Keratinocyte (primary cell): ENCODE measurements at regions not wholly inside any gene's neighbourhood (a gene's known extent, or its start where the extent isn't known, plus 50 kb on each side); places are given as distances from the start of the nearest gene placed in this dataset.

ENCODE experiments used
- DNase-seq: peaks from one replicate; pipeline ENCODE4 v3.0.0-alpha.2; 2011; ENCODE audit warnings: low read depth, missing footprints, low spot score
- FAIRE-seq: peaks from 2 replicates; lab custom pipeline; 2011; peaks lifted over from hg19 to GRCh38; lab: Jason Lieb, UNC
- H2AFZ ChIP-seq: 2 replicates; pipeline ENCODE4 v1.6.0; 2012; ENCODE audit warnings: low read length, control low read depth, inconsistent platforms; ENCODE audit not compliant: control insufficient read depth
- H3K27ac ChIP-seq: 2 replicates; pipeline ENCODE4 v1.5.1; 2011; ENCODE audit warnings: low read length; ENCODE audit not compliant: control insufficient read depth, insufficient read depth
- H3K27me3 ChIP-seq: 3 replicates; pipeline ENCODE4 v1.6.0; 2011; ENCODE audit warnings: low read length; ENCODE audit not compliant: control insufficient read depth, insufficient read depth; ENCODE audit errors: extremely low read depth
- H3K36me3 ChIP-seq, 2 experiments: 2 replicates in 1 of 2; 3 replicates in 1 of 2; pipeline ENCODE4 v1.5.1; 2011; ENCODE audit warnings: low read length in 2 of 2, mild to moderate bottlenecking in 1 of 2; ENCODE audit not compliant: control insufficient read depth in 2 of 2, insufficient read depth in 2 of 2; ENCODE audit errors: extremely low read depth in 1 of 2
- H3K4me1 ChIP-seq: 3 replicates; pipeline ENCODE4 v1.5.1; 2011; ENCODE audit warnings: low read length; ENCODE audit not compliant: control insufficient read depth, insufficient read depth; ENCODE audit errors: extremely low read depth
- H3K4me2 ChIP-seq: 3 replicates; pipeline ENCODE4 v1.6.0; 2011; ENCODE audit warnings: low read depth, low read length; ENCODE audit not compliant: control insufficient read depth, insufficient read depth; ENCODE audit errors: extremely low read depth
- H3K4me3 ChIP-seq, 3 experiments: fragments of 200-600 bp in 1 of 3; sonication (generic) in 1 of 3; 2 replicates in 2 of 3; 3 replicates in 1 of 3; pipeline ENCODE4 v1.5.1; 2011 to 2016; ENCODE audit warnings: low read length in 3 of 3, mild to moderate bottlenecking in 3 of 3, control low read depth in 2 of 3, inconsistent platforms in 1 of 3, low read depth in 1 of 3, mixed read lengths in 1 of 3, mixed run types in 1 of 3, moderate library complexity in 1 of 3; ENCODE audit not compliant: control insufficient read depth in 2 of 3, insufficient read depth in 2 of 3; ENCODE audit errors: extremely low read depth in 1 of 3
- H3K79me2 ChIP-seq: 2 replicates; pipeline ENCODE4 v1.6.0; 2012; ENCODE audit warnings: low read length; ENCODE audit not compliant: control insufficient read depth, insufficient read depth
- H3K9ac ChIP-seq: 3 replicates; pipeline ENCODE4 v1.6.0; 2011; ENCODE audit warnings: low read length; ENCODE audit not compliant: control insufficient read depth, insufficient read depth; ENCODE audit errors: extremely low read depth
- H3K9me1 ChIP-seq: 3 replicates; pipeline ENCODE4 v1.6.0; 2011; ENCODE audit warnings: low read length; ENCODE audit not compliant: control insufficient read depth, insufficient read depth; ENCODE audit errors: extremely low read depth
- H3K9me3 ChIP-seq: 2 replicates; pipeline ENCODE4 v1.5.1; 2012; ENCODE audit warnings: low read depth, low read length; ENCODE audit not compliant: control insufficient read depth
- H4K20me1 ChIP-seq: 3 replicates; pipeline ENCODE4 v1.6.0; 2011; ENCODE audit warnings: low read length; ENCODE audit not compliant: control insufficient read depth, insufficient read depth; ENCODE audit errors: extremely low read depth
- EZH2 ChIP-seq: IDR thresholded peaks from one replicate; pipeline ENCODE4 v1.6.1; 2012; ENCODE audit warnings: inconsistent platforms, mild to moderate bottlenecking, low read length, moderate library complexity
- dilution Hi-C: fragments of 300-500 bp; cut with MboI; formaldehyde crosslinking; loops from one replicate; pipeline ENCODE4 v1.7.0; 2020; ENCODE audit warnings: low sequenced_read_pairs; ENCODE audit not compliant: extremely low pct_ligation_motif_present
- TF ChIP-seq, protein P1 (sequence below), 3 experiments: IDR thresholded peaks in 1 of 3; conservative IDR thresholded peaks in 1 of 3; optimal IDR thresholded peaks in 1 of 3; 2 replicates in 2 of 3; 3 replicates in 1 of 3; pipeline versions ENCODE3 to v1.5.1; 2011; ENCODE audit warnings: low read length in 3 of 3, mild to moderate bottlenecking in 3 of 3, moderate library complexity in 2 of 3, control low read depth in 1 of 3, inconsistent platforms in 1 of 3; ENCODE audit not compliant: insufficient read depth in 2 of 3; ENCODE audit errors: extremely low read depth in 1 of 3

DNA sequence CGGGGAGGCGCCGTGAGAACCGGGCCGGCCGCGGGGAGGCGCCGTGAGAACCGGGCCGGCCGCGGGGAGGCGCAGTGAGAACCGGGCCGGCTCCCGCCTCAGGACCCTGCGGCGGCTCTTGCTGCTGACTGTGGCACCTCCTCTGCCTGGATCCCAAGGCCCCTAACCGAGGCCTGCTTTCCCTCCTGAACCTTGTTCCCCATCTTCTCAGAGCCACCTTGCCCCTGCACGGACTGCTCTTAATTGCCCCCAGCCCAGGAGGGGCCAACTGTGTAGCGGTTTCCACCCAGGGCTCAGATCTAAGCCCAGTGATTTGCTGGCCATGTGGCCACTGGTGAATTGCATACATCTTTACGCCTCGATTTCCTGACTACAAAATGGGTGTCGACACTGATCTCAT is 112.2 kb upstream of the B3GAT1 start:
- no peaks in the 10 kb centered on the region for H3K27me3 ChIP-seq
- H3K79me2 ChIP-seq = no peaks in the 10 kb centered on the region
- dilution Hi-C loops = no loop called here
- DNase-seq = no peak
- H3K9me1 ChIP-seq = no peaks in the 10 kb centered on the region
- no peak overlapping the region for H3K4me2 ChIP-seq
- no peaks in the 10 kb centered on the region for H3K9me3 ChIP-seq
- no peak overlapping the region for H3K27ac ChIP-seq
- no peaks in the 10 kb centered on the region for H4K20me1 ChIP-seq
- H3K4me1 ChIP-seq = no peaks in the 10 kb centered on the region
- no peak for FAIRE-seq
- H2AFZ ChIP-seq = no peak overlapping the region
- no peak overlapping the region for H3K4me3 ChIP-seq
- H3K36me3 ChIP-seq = no peaks in the 10 kb centered on the region
- no peak for TF ChIP-seq EZH2
- TF ChIP-seq, protein P1, sequence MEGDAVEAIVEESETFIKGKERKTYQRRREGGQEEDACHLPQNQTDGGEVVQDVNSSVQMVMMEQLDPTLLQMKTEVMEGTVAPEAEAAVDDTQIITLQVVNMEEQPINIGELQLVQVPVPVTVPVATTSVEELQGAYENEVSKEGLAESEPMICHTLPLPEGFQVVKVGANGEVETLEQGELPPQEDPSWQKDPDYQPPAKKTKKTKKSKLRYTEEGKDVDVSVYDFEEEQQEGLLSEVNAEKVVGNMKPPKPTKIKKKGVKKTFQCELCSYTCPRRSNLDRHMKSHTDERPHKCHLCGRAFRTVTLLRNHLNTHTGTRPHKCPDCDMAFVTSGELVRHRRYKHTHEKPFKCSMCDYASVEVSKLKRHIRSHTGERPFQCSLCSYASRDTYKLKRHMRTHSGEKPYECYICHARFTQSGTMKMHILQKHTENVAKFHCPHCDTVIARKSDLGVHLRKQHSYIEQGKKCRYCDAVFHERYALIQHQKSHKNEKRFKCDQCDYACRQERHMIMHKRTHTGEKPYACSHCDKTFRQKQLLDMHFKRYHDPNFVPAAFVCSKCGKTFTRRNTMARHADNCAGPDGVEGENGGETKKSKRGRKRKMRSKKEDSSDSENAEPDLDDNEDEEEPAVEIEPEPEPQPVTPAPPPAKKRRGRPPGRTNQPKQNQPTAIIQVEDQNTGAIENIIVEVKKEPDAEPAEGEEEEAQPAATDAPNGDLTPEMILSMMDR (optimal IDR thresholded peaks at IDR 0.05 in 1 of 3, IDR thresholded peaks at IDR 0.05 in 1 of 3, conservative IDR thresholded peaks at IDR 0.05 in 1 of 3; ENCODE audit: extremely low read depth in 1 of 3, insufficient read depth in 2 of 3, low read length in 3 of 3) = no peak
- no peak overlapping the region for H3K9ac ChIP-seq

DNA sequence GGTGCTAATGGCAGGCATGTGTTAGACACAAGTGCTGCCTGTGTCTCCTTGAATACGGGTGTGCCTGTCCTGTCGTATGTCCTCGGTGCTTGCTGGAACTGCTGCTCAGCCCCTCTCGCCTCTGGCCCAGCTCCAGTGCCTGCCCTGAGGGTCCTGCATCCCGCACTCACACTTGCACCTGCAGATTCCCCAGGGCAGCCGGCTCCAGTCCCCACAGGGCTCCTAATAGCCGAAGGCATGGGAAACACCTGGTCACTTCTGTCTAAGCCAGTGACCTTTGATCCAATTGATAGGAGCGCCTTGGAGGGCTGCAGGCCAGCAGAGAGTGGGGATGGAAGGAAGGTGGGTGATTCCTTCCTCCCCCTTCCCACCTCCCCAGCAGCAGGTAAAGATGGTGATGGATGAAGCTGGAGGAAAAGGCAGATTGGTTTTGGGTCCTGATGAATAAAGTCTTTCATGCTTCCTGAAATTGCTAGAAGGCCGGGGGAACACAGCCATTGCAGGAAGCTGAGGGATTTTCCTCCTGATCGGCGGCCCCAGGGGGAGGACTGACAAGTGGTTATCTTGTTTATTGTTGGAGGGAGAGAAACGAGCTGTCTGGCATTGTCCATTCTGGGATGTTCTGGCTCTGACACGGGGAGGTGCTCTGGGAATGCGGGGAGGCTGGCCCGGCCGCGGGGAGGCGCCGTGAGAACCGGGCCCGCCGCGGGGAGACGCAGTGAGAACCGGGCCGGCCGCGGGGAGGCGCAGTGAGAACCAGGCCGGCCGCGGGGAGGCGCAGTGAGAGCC is 110.9 kb upstream of the B3GAT1 start:
- Histone ChIP-seq H2AFZ (no peak overlapping the region), H3K9ac (no peak overlapping the region), H3K27ac (no peak overlapping the region), H3K79me2 (no peaks in the 10 kb centered on the region), H3K27me3 (no peaks in the 10 kb centered on the region), H3K9me1 (no peaks in the 10 kb centered on the region), H3K4me2 (no peak overlapping the region), H3K9me3 (no peaks in the 10 kb centered on the region), H4K20me1 (no peaks in the 10 kb centered on the region), H3K36me3 (no peaks in the 10 kb centered on the region), H3K4me1 (no peaks in the 10 kb centered on the region), H3K4me3 (no peak overlapping the region)
- FAIRE-seq (no peak), DNase-seq (no peak)
- dilution Hi-C loops = no loop called here
- TF ChIP-seq EZH2 = no peak
- TF ChIP-seq, protein P1 (optimal IDR thresholded peaks at IDR 0.05 in 1 of 3, IDR thresholded peaks at IDR 0.05 in 1 of 3, conservative IDR thresholded peaks at IDR 0.05 in 1 of 3; ENCODE audit: extremely low read depth in 1 of 3, insufficient read depth in 2 of 3, low read length in 3 of 3) = no peak
